ENCODE measurements at regions not wholly inside any gene's neighbourhood (a gene's known extent, or its start where the extent isn't known, plus 50 kb on each side); places are given as distances from the start of the nearest gene placed in this dataset.

DNA sequence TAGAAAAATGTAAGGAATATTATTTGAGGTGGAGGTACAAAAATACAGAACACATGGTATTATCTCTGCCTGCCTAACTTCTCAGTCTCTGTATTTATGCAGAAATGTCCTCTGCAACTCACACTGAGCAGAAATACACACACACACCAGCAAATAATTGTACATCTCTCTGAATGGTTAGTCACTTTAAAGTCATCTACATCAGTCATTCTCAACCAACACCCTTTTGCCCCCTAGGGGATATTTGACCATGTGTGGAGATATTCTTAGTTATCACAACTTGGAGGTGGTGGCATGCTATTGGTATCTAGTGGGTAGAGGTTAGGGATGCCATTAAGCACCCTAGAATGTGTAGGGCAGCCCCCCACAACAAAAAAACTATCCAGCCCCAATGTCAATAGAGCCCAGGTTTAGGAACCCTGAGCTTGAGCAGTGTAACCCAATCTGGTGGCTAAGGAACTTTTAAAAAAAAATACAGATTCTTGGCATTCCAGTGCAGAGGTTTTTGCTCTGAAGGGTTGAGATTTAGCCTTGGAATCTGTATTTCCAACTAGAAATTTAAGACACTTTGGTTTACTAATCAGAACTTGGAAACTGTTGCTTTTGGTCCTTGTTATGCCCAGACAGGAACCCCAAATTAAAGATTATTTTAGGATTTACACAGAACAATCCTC lies 183.8 kb downstream of the TBX5 start:
- ChIA-PET CTCF (no interaction called here), POLR2A (no interaction called here), RAD21 (ENCODE audit: unreplicated experiment) (no interaction called here), SMC1A (ENCODE audit: uncharacterized antibody, unreplicated experiment) (no interaction called here)
- in situ Hi-C loops (cut with MboI), result no loop called here
- Histone ChIP-seq H3K9ac (ENCODE audit: control insufficient read depth, insufficient read depth, low read length) (no peak overlapping the region), H2AFZ (ENCODE audit: control insufficient read depth, low read depth, low read length) (no peak overlapping the region), H3K9me3 (replicated peaks; ENCODE audit: control insufficient read depth, insufficient read depth, low read length) (no peaks in the 10 kb centered on the region), H3K4me2 (ENCODE audit: control insufficient read depth, insufficient read depth) (no peak overlapping the region), H4K20me1 (ENCODE audit: control insufficient read depth, insufficient read depth) (no peaks in the 10 kb centered on the region), H3K79me2 (ENCODE audit: control insufficient read depth, insufficient read depth, low read length) (no peaks in the 10 kb centered on the region), H3K27me3 (replicated peaks in 1 of 2; ENCODE audit: control insufficient read depth in 2 of 2, insufficient read depth in 2 of 2, low read length in 1 of 2) (no peaks in the 10 kb centered on the region), H3K4me1 (ENCODE audit: control insufficient read depth, insufficient read depth, low read length) (no peaks in the 10 kb centered on the region), H3K36me3 (ENCODE audit: control insufficient read depth in 2 of 2, insufficient read depth in 2 of 2, low read length in 1 of 2) (no peaks in the 10 kb centered on the region), H3K27ac (ENCODE audit: control insufficient read depth, insufficient read depth) (no peak overlapping the region), H3K4me3 (no peak overlapping the region)
- BruUV-seq (replicated peaks), result no TSS peak
- FAIRE-seq (no peak), DNase-seq (ENCODE audit: low read depth, low spot score) (no peak), ATAC-seq (no peak)
- intact Hi-C loops (cut with micrococcal nuclease; ENCODE audit: unreplicated experiment), result no loop called here
- TF ChIP-seq TBL1XR1 (IDR thresholded peaks at IDR 0.05; ENCODE audit: low read depth, low read length) (no peak), BMI1 (IDR thresholded peaks at IDR 0.05; ENCODE audit: borderline replicate concordance) (no peak), PAX8 (IDR thresholded peaks at IDR 0.05) (no peak), WRNIP1 (IDR thresholded peaks at IDR 0.05; ENCODE audit: borderline replicate concordance, low read depth, low read length) (no peak), CREM (IDR thresholded peaks at IDR 0.05; ENCODE audit: low read depth) (no peak), ZNF217 (IDR thresholded peaks at IDR 0.05) (no peak), SREBF1 (IDR thresholded peaks at IDR 0.05; ENCODE audit: low read length) (no peak), SMARCA5 (IDR thresholded peaks at IDR 0.05) (no peak), RCOR1 (conservative IDR thresholded peaks at IDR 0.05; ENCODE audit: low read depth, low read length) (no peak), RBBP5 (conservative IDR thresholded peaks at IDR 0.05) (no peak), SMAD5 (IDR thresholded peaks at IDR 0.05; ENCODE audit: low read depth) (no peak)
- TF ChIP-seq, protein P1, sequence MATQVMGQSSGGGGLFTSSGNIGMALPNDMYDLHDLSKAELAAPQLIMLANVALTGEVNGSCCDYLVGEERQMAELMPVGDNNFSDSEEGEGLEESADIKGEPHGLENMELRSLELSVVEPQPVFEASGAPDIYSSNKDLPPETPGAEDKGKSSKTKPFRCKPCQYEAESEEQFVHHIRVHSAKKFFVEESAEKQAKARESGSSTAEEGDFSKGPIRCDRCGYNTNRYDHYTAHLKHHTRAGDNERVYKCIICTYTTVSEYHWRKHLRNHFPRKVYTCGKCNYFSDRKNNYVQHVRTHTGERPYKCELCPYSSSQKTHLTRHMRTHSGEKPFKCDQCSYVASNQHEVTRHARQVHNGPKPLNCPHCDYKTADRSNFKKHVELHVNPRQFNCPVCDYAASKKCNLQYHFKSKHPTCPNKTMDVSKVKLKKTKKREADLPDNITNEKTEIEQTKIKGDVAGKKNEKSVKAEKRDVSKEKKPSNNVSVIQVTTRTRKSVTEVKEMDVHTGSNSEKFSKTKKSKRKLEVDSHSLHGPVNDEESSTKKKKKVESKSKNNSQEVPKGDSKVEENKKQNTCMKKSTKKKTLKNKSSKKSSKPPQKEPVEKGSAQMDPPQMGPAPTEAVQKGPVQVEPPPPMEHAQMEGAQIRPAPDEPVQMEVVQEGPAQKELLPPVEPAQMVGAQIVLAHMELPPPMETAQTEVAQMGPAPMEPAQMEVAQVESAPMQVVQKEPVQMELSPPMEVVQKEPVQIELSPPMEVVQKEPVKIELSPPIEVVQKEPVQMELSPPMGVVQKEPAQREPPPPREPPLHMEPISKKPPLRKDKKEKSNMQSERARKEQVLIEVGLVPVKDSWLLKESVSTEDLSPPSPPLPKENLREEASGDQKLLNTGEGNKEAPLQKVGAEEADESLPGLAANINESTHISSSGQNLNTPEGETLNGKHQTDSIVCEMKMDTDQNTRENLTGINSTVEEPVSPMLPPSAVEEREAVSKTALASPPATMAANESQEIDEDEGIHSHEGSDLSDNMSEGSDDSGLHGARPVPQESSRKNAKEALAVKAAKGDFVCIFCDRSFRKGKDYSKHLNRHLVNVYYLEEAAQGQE (IDR thresholded peaks at IDR 0.05; ENCODE audit: low read depth, low read length), result no peak
- TF ChIP-seq, protein P2, sequence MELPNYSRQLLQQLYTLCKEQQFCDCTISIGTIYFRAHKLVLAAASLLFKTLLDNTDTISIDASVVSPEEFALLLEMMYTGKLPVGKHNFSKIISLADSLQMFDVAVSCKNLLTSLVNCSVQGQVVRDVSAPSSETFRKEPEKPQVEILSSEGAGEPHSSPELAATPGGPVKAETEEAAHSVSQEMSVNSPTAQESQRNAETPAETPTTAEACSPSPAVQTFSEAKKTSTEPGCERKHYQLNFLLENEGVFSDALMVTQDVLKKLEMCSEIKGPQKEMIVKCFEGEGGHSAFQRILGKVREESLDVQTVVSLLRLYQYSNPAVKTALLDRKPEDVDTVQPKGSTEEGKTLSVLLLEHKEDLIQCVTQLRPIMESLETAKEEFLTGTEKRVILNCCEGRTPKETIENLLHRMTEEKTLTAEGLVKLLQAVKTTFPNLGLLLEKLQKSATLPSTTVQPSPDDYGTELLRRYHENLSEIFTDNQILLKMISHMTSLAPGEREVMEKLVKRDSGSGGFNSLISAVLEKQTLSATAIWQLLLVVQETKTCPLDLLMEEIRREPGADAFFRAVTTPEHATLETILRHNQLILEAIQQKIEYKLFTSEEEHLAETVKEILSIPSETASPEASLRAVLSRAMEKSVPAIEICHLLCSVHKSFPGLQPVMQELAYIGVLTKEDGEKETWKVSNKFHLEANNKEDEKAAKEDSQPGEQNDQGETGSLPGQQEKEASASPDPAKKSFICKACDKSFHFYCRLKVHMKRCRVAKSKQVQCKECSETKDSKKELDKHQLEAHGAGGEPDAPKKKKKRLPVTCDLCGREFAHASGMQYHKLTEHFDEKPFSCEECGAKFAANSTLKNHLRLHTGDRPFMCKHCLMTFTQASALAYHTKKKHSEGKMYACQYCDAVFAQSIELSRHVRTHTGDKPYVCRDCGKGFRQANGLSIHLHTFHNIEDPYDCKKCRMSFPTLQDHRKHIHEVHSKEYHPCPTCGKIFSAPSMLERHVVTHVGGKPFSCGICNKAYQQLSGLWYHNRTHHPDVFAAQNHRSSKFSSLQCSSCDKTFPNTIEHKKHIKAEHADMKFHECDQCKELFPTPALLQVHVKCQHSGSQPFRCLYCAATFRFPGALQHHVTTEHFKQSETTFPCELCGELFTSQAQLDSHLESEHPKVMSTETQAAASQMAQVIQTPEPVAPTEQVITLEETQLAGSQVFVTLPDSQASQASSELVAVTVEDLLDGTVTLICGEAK (IDR thresholded peaks at IDR 0.05; ENCODE audit: borderline replicate concordance), result no peak
- TF ChIP-seq, protein P3, sequence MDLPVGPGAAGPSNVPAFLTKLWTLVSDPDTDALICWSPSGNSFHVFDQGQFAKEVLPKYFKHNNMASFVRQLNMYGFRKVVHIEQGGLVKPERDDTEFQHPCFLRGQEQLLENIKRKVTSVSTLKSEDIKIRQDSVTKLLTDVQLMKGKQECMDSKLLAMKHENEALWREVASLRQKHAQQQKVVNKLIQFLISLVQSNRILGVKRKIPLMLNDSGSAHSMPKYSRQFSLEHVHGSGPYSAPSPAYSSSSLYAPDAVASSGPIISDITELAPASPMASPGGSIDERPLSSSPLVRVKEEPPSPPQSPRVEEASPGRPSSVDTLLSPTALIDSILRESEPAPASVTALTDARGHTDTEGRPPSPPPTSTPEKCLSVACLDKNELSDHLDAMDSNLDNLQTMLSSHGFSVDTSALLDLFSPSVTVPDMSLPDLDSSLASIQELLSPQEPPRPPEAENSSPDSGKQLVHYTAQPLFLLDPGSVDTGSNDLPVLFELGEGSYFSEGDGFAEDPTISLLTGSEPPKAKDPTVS (IDR thresholded peaks at IDR 0.05; ENCODE audit: low read depth, low read length), result no peak
- TF ChIP-seq, protein P4, sequence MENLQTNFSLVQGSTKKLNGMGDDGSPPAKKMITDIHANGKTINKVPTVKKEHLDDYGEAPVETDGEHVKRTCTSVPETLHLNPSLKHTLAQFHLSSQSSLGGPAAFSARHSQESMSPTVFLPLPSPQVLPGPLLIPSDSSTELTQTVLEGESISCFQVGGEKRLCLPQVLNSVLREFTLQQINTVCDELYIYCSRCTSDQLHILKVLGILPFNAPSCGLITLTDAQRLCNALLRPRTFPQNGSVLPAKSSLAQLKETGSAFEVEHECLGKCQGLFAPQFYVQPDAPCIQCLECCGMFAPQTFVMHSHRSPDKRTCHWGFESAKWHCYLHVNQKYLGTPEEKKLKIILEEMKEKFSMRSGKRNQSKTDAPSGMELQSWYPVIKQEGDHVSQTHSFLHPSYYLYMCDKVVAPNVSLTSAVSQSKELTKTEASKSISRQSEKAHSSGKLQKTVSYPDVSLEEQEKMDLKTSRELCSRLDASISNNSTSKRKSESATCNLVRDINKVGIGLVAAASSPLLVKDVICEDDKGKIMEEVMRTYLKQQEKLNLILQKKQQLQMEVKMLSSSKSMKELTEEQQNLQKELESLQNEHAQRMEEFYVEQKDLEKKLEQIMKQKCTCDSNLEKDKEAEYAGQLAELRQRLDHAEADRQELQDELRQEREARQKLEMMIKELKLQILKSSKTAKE (IDR thresholded peaks at IDR 0.05; ENCODE audit: low read depth, poor library complexity, severe bottlenecking), result no peak

Measured in GM12878 (cell line).